Lower leg skin (tissue), 4 donors: ENCODE measurements at regions not wholly inside any gene's neighbourhood (a gene's known extent, or its start where the extent isn't known, plus 50 kb on each side); places are given as distances from the start of the nearest gene placed in this dataset.

Experiments
- DNase-seq, 2 donors: peaks; one replicate each; pipeline ENCODE4 v3.0.0-alpha.2; 2019; ENCODE audit warnings: low spot score in 2 of 2
- H3K4me3 ChIP-seq: fragments of 200-600 bp; sonication (generic); 2 replicates; pipeline ENCODE4 v1.5.1; 2017; ENCODE audit warnings: mild to moderate bottlenecking, low read depth; ENCODE audit not compliant: poor library complexity, severe bottlenecking
- POLR2A ChIP-seq, 2 donors: fragments of 450-650 bp; IDR thresholded peaks; one replicate each; pipeline ENCODE4 v1.6.1; 2016 to 2017; ENCODE audit warnings: antibody characterized with exemption in 2 of 2, mild to moderate bottlenecking in 1 of 2, moderate library complexity in 1 of 2
- WGBS, 2 donors: methylation state at CpG; one replicate each; pipeline ENCODE4 v1.1.5; 2018; 5-methylcytosine and 5-hydroxymethylcytosine counted together
- intact Hi-C: fragments of 100-400 bp; cut with DNase I; formaldehyde crosslinking; loops from one replicate; pipeline ENCODE4 v1.15.0; 2023; ENCODE audit warnings: low total_unique reads
- TF ChIP-seq, protein P1 (sequence below), 3 donors: fragments of 450-650 bp; IDR thresholded peaks; one replicate each; pipeline ENCODE4 v1.5.1; 2016; ENCODE audit warnings: antibody characterized with exemption in 3 of 3, mild to moderate bottlenecking in 3 of 3, moderate library complexity in 2 of 3

DNA sequence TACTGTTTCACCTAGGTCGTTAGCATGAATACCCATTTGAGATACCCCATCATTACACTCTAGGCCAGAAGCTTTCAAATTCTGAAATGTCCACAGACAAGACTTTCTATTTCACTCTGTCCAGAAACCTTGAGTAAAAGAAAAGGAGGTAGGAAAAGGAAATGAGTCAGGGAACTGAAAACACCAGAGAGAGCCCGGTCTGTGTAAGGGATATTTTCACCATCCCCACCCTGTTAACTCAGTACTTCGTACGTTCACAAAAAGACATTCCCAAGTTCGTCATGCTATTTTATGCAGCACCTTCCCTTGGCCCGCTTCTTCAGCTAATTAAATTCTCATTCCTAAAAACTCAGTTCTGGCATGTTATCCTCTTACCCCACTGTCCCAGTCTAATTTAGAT, 89.4 kb upstream of the SOX2 start:
- DNase-seq, result no peak
- TF ChIP-seq POLR2A (IDR thresholded peaks at IDR 0.05), result no peak
- TF ChIP-seq, protein P1, sequence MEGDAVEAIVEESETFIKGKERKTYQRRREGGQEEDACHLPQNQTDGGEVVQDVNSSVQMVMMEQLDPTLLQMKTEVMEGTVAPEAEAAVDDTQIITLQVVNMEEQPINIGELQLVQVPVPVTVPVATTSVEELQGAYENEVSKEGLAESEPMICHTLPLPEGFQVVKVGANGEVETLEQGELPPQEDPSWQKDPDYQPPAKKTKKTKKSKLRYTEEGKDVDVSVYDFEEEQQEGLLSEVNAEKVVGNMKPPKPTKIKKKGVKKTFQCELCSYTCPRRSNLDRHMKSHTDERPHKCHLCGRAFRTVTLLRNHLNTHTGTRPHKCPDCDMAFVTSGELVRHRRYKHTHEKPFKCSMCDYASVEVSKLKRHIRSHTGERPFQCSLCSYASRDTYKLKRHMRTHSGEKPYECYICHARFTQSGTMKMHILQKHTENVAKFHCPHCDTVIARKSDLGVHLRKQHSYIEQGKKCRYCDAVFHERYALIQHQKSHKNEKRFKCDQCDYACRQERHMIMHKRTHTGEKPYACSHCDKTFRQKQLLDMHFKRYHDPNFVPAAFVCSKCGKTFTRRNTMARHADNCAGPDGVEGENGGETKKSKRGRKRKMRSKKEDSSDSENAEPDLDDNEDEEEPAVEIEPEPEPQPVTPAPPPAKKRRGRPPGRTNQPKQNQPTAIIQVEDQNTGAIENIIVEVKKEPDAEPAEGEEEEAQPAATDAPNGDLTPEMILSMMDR (IDR thresholded peaks at IDR 0.05), result no peak
- WGBS, 2 donors, result 60 to 77% methylated on average over 6 of the region's 6 CpGs
- H3K4me3 ChIP-seq, result no peak overlapping the region
- intact Hi-C loops, result no loop called here

DNA sequence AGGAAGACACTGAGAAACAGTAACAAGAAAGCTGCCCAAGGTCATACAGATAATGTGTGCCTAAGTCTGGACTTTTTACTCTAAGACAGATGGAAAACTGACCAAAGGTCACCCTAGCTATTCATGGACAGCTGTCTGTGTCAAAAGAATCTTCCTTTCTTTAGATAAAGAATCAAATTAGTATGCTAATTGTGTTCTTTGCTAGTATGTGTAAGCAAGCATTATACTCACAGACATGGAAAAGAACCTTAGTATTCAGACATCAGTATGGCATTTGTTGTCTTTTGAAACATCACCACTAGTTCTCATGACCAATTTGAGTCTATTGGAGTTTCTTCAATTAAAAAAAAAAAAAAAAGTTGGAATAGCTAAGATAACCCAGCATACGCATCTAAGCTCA, 91.8 kb upstream of the SOX2 start:
- H3K4me3 ChIP-seq, result no peak overlapping the region
- intact Hi-C loops, result no loop called here
- TF ChIP-seq, protein P1 (IDR thresholded peaks at IDR 0.05), result no peak
- TF ChIP-seq POLR2A (IDR thresholded peaks at IDR 0.05), result no peak
- DNase-seq, result no peak
- 86 to 87% methylated on average over 1 of the region's 1 CpG for WGBS, 2 donors

DNA sequence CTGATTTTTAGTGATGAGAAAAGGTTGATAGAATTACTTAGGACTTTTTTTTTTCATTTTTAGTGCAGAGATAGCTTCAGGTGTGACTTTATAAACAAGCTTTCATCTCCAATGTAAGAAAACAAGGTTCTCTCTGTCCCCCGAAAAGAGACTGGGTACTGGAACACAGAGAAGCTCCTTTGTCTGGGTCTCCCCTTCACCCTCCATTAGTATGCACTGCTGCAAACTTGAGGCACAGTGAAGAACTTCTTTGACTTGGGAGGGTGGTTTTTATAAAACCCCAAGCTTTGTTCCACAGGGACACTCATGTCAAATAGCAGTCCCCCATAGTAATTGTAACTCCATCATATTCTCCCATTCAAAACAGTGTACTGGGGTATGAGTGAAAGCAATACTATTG, 93.5 kb upstream of the SOX2 start:
- TF ChIP-seq, protein P1 (IDR thresholded peaks at IDR 0.05), result no peak
- no peak for TF ChIP-seq POLR2A (IDR thresholded peaks at IDR 0.05)
- no peak for DNase-seq
- intact Hi-C loops, result no loop called here
- H3K4me3 ChIP-seq, result no peak overlapping the region
- WGBS, 2 donors, result 77 to 88% methylated on average over 1 of the region's 1 CpG

DNA sequence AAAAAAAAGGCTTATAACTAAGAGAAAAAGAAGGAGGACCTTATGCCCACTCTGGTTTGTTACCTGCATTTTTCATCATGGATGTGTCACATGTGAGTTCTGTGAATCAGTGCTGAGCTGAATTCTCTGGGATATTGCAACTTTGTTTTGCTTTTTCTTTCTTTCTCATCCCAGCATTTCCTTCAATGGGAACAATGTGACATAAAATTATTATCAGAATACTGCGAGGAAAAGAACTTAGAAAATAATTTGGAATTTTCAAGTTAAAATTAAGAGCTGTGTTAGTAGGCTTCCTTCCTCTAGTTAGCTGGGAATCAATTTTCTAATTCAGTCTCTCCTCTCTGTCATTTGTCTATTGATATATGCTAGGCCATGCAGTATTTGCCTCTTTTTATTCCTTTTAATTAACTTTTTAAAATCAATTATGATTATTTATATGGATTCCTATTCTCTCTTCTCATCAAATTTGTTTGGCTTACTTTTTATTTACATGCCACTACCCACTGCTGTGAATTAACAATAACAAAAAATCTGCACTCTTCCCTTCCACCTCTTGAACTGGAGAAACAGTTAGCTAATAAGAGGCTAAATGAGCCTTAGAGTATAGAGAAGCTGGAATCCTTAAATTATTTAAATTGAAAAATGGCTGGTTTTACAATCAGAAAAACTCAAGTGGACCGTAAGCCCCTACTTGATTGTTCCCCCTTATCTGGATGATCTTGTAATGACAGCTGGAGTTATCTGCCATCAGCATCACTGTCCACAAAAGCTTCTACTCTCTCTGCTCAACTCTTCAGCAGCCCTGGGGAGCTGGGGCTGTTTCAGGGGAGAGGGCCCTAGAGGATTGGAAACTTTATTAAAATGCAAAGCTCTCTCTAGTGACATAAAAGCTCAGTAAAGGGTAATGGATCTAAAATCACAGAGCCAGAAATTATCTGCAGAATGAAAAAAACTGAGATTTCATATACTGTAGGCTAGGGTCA, 95.3 kb upstream of the SOX2 start:
- no peak for TF ChIP-seq POLR2A (IDR thresholded peaks at IDR 0.05)
- TF ChIP-seq, protein P1 (IDR thresholded peaks at IDR 0.05), result no peak
- H3K4me3 ChIP-seq, result no peak overlapping the region
- no peak for DNase-seq
- WGBS, 2 donors, result 80 to 85% methylated on average over 2 of the region's 2 CpGs
- intact Hi-C loops, result no loop called here

DNA sequence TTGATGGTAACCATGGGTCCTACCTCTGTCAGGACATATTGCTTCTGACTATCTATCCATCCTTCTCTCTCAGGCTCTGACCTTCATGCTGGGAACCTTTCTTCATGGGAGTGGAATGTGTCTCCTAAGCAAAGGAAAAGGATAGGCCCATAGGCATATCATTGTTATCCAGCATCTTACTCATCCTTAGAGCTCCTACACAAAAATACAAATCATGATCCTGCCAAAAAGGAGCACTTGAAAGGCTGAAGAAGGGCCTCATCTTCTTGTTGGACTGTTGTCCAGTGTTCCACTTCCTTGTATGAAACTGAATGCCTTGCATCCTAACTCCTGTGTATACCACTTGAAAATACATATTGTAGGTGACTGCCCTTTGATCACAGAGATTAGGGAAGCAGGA, 96.1 kb upstream of the SOX2 start:
- TF ChIP-seq, protein P1 (IDR thresholded peaks at IDR 0.05), result no peak
- TF ChIP-seq POLR2A (IDR thresholded peaks at IDR 0.05), result no peak
- no peak for DNase-seq
- no peak overlapping the region for H3K4me3 ChIP-seq
- intact Hi-C loops, result no loop called here

DNA sequence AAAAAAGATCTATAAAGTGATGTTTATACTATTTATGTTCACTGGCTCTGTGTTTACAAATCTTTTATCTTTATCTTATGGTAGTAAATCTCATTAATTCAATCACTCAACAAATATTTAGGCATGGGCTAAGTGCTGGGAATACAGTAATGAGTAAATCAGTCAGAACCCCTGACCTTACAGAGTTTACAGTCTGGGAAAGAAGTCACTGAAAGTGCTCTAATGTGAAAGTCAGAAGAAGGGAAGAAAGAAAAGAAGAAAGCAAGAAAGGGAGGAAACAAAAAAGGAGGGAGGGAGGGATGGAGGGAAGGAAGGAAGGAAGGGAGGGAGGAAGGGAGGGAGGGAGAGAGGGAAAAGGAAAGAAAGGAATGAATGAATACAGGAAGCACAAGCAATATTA, 96.8 kb upstream of the SOX2 start:
- intact Hi-C loops, result no loop called here
- no peak overlapping the region for H3K4me3 ChIP-seq
- TF ChIP-seq, protein P1 (IDR thresholded peaks at IDR 0.05), result no peak
- no peak for TF ChIP-seq POLR2A (IDR thresholded peaks at IDR 0.05)
- no peak for DNase-seq
